ENCODE measurements at regions not wholly inside any gene's neighbourhood (a gene's known extent, or its start where the extent isn't known, plus 50 kb on each side); places are given as distances from the start of the nearest gene placed in this dataset.
"Not testable (repeated sequence)": the region's sequence is repeated elsewhere in the genome, so short reads cannot be mapped to it uniquely, and the experiment has no call there.

GRCh38 chr5:114953565-114953964, 216.1 kb downstream of the TRIM36 start:
- DNase-seq (ENCODE audit: low spot score), result no peak

- no peak for DNase-seq (ENCODE audit: low spot score)
These were observed 216.8 kb downstream of the TRIM36 start for GRCh38 chr5:114952876-114953275.

GRCh38 chr5:114949756-114950155, 220.0 kb downstream of the TRIM36 start:
- DNase-seq (ENCODE audit: low spot score), result no peak

GRCh38 chr5:114948986-114949621, 220.6 kb downstream of the TRIM36 start:
- DNase-seq (ENCODE audit: low spot score), result no peak

GRCh38 chr5:114948363-114948762, 221.3 kb downstream of the TRIM36 start:
- no peak for DNase-seq (ENCODE audit: low spot score)

- no peak for DNase-seq (ENCODE audit: low spot score)
These were observed 229.0 kb downstream of the TRIM36 start for GRCh38 chr5:114940709-114941108.

- no peak for DNase-seq (ENCODE audit: low spot score)
These were observed 234.2 kb downstream of the TRIM36 start for GRCh38 chr5:114935490-114935889.

- no peak for DNase-seq (ENCODE audit: low spot score)
These were observed 240.9 kb downstream of the TRIM36 start for GRCh38 chr5:114928644-114929462.

GRCh38 chr5:114924769-114925168, 244.9 kb downstream of the TRIM36 start:
- DNase-seq (ENCODE audit: low spot score), result no peak

- no peak for DNase-seq (ENCODE audit: low spot score)
These were observed 257.4 kb downstream of the TRIM36 start for GRCh38 chr5:114912189-114912920.

- DNase-seq (ENCODE audit: low spot score), result no peak
These were observed 259.0 kb downstream of the TRIM36 start for GRCh38 chr5:114910727-114911126.

GRCh38 chr5:114909424-114909823, 260.3 kb downstream of the TRIM36 start:
- no peak for DNase-seq (ENCODE audit: low spot score)

GRCh38 chr5:114903767-114904166, 265.9 kb downstream of the TRIM36 start:
- DNase-seq (ENCODE audit: low spot score), result no peak

GRCh38 chr5:114898602-114899001, 271.1 kb downstream of the TRIM36 start:
- DNase-seq (ENCODE audit: low spot score), result no peak

GRCh38 chr5:114883675-114884074, 286.0 kb downstream of the TRIM36 start:
- DNase-seq (ENCODE audit: low spot score), result no peak

- no peak for DNase-seq (ENCODE audit: low spot score)
These were observed 310.3 kb downstream of the TRIM36 start for GRCh38 chr5:114859438-114859735.

- no peak for DNase-seq (ENCODE audit: low spot score)
These were observed 310.9 kb downstream of the TRIM36 start for GRCh38 chr5:114858665-114859437.

GRCh38 chr5:114857941-114858551, 311.7 kb downstream of the TRIM36 start:
- no peak for DNase-seq (ENCODE audit: low spot score)

GRCh38 chr5:114844711-114845110, 325.0 kb downstream of the TRIM36 start:
- not testable (repeated sequence) for DNase-seq (ENCODE audit: low spot score)

- DNase-seq (ENCODE audit: low spot score), result no peak
These were observed 330.3 kb downstream of the TRIM36 start for GRCh38 chr5:114839360-114839759.

- no peak for DNase-seq (ENCODE audit: low spot score)
These were observed 330.8 kb downstream of the TRIM36 start for GRCh38 chr5:114838937-114839336.

- DNase-seq (ENCODE audit: low spot score), result no peak
These were observed 339.6 kb downstream of the TRIM36 start for GRCh38 chr5:114830114-114830513.

All from kidney capillary endothelial cell (primary cell).